ENCODE measurements at regions not wholly inside any gene's neighbourhood (a gene's known extent, or its start where the extent isn't known, plus 50 kb on each side); places are given as distances from the start of the nearest gene placed in this dataset.

DNA sequence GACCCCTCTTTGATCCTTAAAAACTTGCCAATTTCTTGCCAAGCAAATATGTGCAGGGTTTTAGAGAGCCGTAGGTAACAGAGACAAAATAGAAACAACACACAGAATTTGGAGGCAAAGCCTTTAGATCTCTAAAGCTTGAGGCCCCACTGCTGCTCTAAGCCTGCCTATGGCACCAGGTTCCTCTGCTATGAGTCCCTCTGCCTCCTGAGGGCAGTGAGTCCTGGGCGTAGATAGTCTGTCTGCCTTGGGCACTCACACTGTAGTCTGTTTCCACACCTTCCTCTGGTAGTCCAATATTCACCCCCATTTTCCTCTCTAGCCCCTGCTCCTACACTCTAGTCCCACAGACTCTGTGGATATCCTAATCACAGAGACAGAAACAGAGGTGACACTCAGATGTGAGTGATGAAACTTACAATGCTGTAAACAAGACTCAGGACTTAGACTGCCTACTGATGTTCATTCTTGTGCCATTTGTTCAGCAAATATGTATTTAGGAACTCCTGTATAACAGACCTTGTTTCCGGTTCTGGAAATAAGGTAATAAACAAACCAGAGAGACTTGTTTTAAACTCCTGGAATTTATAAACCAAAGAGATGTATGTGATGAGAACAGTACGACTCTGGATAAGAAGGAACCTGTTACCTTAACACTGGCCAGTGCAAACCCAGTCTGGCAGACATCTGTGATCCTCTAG lies 153.3 kb upstream of the PRSS1 start:
- Histone ChIP-seq H3K9me3 (ENCODE audit: control insufficient read depth in 2 of 2, insufficient read depth in 1 of 2, low read depth in 1 of 2, low read length in 1 of 2) (no peaks in the 10 kb centered on the region), H3K4me3 (ENCODE audit: low read depth in 1 of 2, low read length in 2 of 2) (no peak overlapping the region), H3K4me1 (ENCODE audit: control insufficient read depth in 2 of 2, insufficient read depth in 2 of 2, low read length in 1 of 2) (no peaks in the 10 kb centered on the region), H3K36me3 (ENCODE audit: control insufficient read depth in 2 of 2, insufficient read depth in 2 of 2, low read length in 1 of 2) (no peaks in the 10 kb centered on the region), H3K27me3 (ENCODE audit: control insufficient read depth in 1 of 2, insufficient read depth in 2 of 2, low read length in 2 of 2) (no peaks in the 10 kb centered on the region), H3K27ac (ENCODE audit: low read depth in 2 of 2, low read length in 1 of 2) (no peak overlapping the region)
- WGBS, 2 donors, result 63 to 72% methylated on average over 4 of the region's 4 CpGs

- no peaks in the 10 kb centered on the region for H3K36me3 ChIP-seq (ENCODE audit: control insufficient read depth in 2 of 2, insufficient read depth in 2 of 2, low read length in 1 of 2)
- H3K27me3 ChIP-seq (ENCODE audit: control insufficient read depth in 1 of 2, insufficient read depth in 2 of 2, low read length in 2 of 2), result no peaks in the 10 kb centered on the region
- no peak overlapping the region for H3K4me3 ChIP-seq (ENCODE audit: low read depth in 1 of 2, low read length in 2 of 2)
- H3K9me3 ChIP-seq (ENCODE audit: control insufficient read depth in 2 of 2, insufficient read depth in 1 of 2, low read depth in 1 of 2, low read length in 1 of 2), result no peaks in the 10 kb centered on the region
- WGBS, 2 donors, result 40 to 88% methylated on average over 1 of the region's 1 CpG
- no peaks in the 10 kb centered on the region for H3K4me1 ChIP-seq (ENCODE audit: control insufficient read depth in 2 of 2, insufficient read depth in 2 of 2, low read length in 1 of 2)
- no peak overlapping the region for H3K27ac ChIP-seq (ENCODE audit: low read depth in 2 of 2, low read length in 1 of 2)
These were observed 155.2 kb upstream of the PRSS1 start for GRCh38 chr7:142594078-142594477.

DNA sequence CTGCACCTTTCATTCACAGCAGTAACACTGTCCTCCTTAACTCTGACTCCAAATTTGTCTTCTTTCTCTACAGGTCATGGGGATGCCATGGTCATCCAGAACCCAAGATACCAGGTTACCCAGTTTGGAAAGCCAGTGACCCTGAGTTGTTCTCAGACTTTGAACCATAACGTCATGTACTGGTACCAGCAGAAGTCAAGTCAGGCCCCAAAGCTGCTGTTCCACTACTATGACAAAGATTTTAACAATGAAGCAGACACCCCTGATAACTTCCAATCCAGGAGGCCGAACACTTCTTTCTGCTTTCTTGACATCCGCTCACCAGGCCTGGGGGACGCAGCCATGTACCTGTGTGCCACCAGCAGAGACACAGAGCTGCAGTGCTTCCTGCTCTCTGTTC lies 156.2 kb upstream of the PRSS1 start:
- WGBS, 2 donors, result 81 to 92% methylated on average over 4 of the region's 4 CpGs
- no peaks in the 10 kb centered on the region for H3K36me3 ChIP-seq (ENCODE audit: control insufficient read depth in 2 of 2, insufficient read depth in 2 of 2, low read length in 1 of 2)
- H3K9me3 ChIP-seq (ENCODE audit: control insufficient read depth in 2 of 2, insufficient read depth in 1 of 2, low read depth in 1 of 2, low read length in 1 of 2), result no peaks in the 10 kb centered on the region
- no peaks in the 10 kb centered on the region for H3K27me3 ChIP-seq (ENCODE audit: control insufficient read depth in 1 of 2, insufficient read depth in 2 of 2, low read length in 2 of 2)
- no peaks in the 10 kb centered on the region for H3K4me1 ChIP-seq (ENCODE audit: control insufficient read depth in 2 of 2, insufficient read depth in 2 of 2, low read length in 1 of 2)
- H3K4me3 ChIP-seq (ENCODE audit: low read depth in 1 of 2, low read length in 2 of 2), result no peak overlapping the region
- no peak overlapping the region for H3K27ac ChIP-seq (ENCODE audit: low read depth in 2 of 2, low read length in 1 of 2)

GRCh38 chr7:142592664-142593063 lies 156.6 kb upstream of the PRSS1 start:
- no peak overlapping the region for H3K27ac ChIP-seq (ENCODE audit: low read depth in 2 of 2, low read length in 1 of 2)
- 81 to 90% methylated on average over 3 of the region's 3 CpGs for WGBS, 2 donors
- no peaks in the 10 kb centered on the region for H3K9me3 ChIP-seq (ENCODE audit: control insufficient read depth in 2 of 2, insufficient read depth in 1 of 2, low read depth in 1 of 2, low read length in 1 of 2)
- H3K27me3 ChIP-seq (ENCODE audit: control insufficient read depth in 1 of 2, insufficient read depth in 2 of 2, low read length in 2 of 2), result no peaks in the 10 kb centered on the region
- no peaks in the 10 kb centered on the region for H3K4me1 ChIP-seq (ENCODE audit: control insufficient read depth in 2 of 2, insufficient read depth in 2 of 2, low read length in 1 of 2)
- no peak overlapping the region for H3K4me3 ChIP-seq (ENCODE audit: low read depth in 1 of 2, low read length in 2 of 2)
- no peaks in the 10 kb centered on the region for H3K36me3 ChIP-seq (ENCODE audit: control insufficient read depth in 2 of 2, insufficient read depth in 2 of 2, low read length in 1 of 2)

DNA sequence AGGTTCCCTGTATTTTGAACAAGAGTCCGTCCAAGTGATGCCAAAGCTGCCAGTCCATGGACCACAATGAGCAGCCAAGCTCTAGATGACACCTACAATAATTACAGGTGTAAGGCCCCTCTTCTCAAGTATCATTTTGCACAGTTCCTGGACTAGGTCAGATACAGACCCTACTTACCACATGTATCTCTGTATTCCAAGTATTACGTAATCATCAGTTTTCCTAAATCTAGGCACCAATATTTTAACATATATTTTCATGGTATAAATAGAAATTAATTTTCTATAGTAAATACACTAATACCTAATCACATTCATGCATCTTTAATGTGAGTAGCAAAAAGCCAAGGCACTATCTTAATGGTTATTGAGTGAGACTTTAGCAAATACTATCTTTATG lies 157.0 kb upstream of the PRSS1 start:
- Histone ChIP-seq H3K9me3 (ENCODE audit: control insufficient read depth in 2 of 2, insufficient read depth in 1 of 2, low read depth in 1 of 2, low read length in 1 of 2) (no peaks in the 10 kb centered on the region), H3K27ac (ENCODE audit: low read depth in 2 of 2, low read length in 1 of 2) (no peak overlapping the region), H3K36me3 (ENCODE audit: control insufficient read depth in 2 of 2, insufficient read depth in 2 of 2, low read length in 1 of 2) (no peaks in the 10 kb centered on the region), H3K4me3 (ENCODE audit: low read depth in 1 of 2, low read length in 2 of 2) (no peak overlapping the region), H3K27me3 (ENCODE audit: control insufficient read depth in 1 of 2, insufficient read depth in 2 of 2, low read length in 2 of 2) (no peaks in the 10 kb centered on the region), H3K4me1 (ENCODE audit: control insufficient read depth in 2 of 2, insufficient read depth in 2 of 2, low read length in 1 of 2) (no peaks in the 10 kb centered on the region)
- 74 to 94% methylated on average over 2 of the region's 2 CpGs for WGBS, 2 donors

GRCh38 chr7:142590830-142591457 lies 158.3 kb upstream of the PRSS1 start:
- Histone ChIP-seq H3K4me1 (ENCODE audit: control insufficient read depth in 2 of 2, insufficient read depth in 2 of 2, low read length in 1 of 2) (no peaks in the 10 kb centered on the region), H3K27me3 (ENCODE audit: control insufficient read depth in 1 of 2, insufficient read depth in 2 of 2, low read length in 2 of 2) (no peaks in the 10 kb centered on the region), H3K4me3 (ENCODE audit: low read depth in 1 of 2, low read length in 2 of 2) (no peak overlapping the region), H3K36me3 (ENCODE audit: control insufficient read depth in 2 of 2, insufficient read depth in 2 of 2, low read length in 1 of 2) (no peaks in the 10 kb centered on the region), H3K27ac (ENCODE audit: low read depth in 2 of 2, low read length in 1 of 2) (no peak overlapping the region), H3K9me3 (ENCODE audit: control insufficient read depth in 2 of 2, insufficient read depth in 1 of 2, low read depth in 1 of 2, low read length in 1 of 2) (no peaks in the 10 kb centered on the region)
- 51 to 52% methylated on average over 2 of the region's 2 CpGs for WGBS, 2 donors

GRCh38 chr7:142590077-142590476 lies 159.2 kb upstream of the PRSS1 start:
- H3K27me3 ChIP-seq (ENCODE audit: control insufficient read depth in 1 of 2, insufficient read depth in 2 of 2, low read length in 2 of 2), result no peaks in the 10 kb centered on the region
- H3K4me3 ChIP-seq (ENCODE audit: low read depth in 1 of 2, low read length in 2 of 2), result no peak overlapping the region
- H3K4me1 ChIP-seq (ENCODE audit: control insufficient read depth in 2 of 2, insufficient read depth in 2 of 2, low read length in 1 of 2), result no peaks in the 10 kb centered on the region
- 67 to 82% methylated on average over 4 of the region's 4 CpGs for WGBS, 2 donors
- no peak overlapping the region for H3K27ac ChIP-seq (ENCODE audit: low read depth in 2 of 2, low read length in 1 of 2)
- H3K36me3 ChIP-seq (ENCODE audit: control insufficient read depth in 2 of 2, insufficient read depth in 2 of 2, low read length in 1 of 2), result no peaks in the 10 kb centered on the region
- H3K9me3 ChIP-seq (ENCODE audit: control insufficient read depth in 2 of 2, insufficient read depth in 1 of 2, low read depth in 1 of 2, low read length in 1 of 2), result no peaks in the 10 kb centered on the region

DNA sequence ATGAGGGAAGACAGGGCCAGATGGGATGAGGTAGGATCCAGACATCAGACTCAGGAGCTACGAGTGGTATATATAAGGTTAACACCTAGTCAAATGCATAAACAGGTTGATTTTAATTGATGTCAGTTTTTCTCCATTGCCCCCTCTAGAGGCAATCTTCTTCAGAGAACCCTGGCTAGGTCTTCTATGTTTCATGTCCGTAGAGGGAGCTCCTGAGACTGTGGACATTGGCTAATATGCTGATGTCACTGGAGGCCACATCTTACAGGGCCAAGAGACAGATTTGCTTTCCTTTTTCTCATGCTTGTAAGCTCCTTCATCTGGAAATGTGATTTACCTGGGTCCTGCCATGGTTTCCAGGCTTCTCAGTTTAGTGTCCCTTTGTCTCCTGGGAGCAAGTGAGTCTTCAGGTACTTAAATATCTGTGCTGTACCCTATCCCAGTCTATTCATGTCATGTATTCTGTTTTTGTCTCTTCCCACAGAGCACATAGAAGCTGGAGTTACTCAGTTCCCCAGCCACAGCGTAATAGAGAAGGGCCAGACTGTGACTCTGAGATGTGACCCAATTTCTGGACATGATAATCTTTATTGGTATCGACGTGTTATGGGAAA lies 161.6 kb upstream of the PRSS1 start:
- H3K4me1 ChIP-seq (ENCODE audit: control insufficient read depth in 2 of 2, insufficient read depth in 2 of 2, low read length in 1 of 2), result no peaks in the 10 kb centered on the region
- no peaks in the 10 kb centered on the region for H3K36me3 ChIP-seq (ENCODE audit: control insufficient read depth in 2 of 2, insufficient read depth in 2 of 2, low read length in 1 of 2)
- no peak overlapping the region for H3K27ac ChIP-seq (ENCODE audit: low read depth in 2 of 2, low read length in 1 of 2)
- H3K27me3 ChIP-seq (ENCODE audit: control insufficient read depth in 1 of 2, insufficient read depth in 2 of 2, low read length in 2 of 2), result no peaks in the 10 kb centered on the region
- H3K9me3 ChIP-seq (ENCODE audit: control insufficient read depth in 2 of 2, insufficient read depth in 1 of 2, low read depth in 1 of 2, low read length in 1 of 2), result no peaks in the 10 kb centered on the region
- WGBS, 2 donors, result 66 to 70% methylated on average over 5 of the region's 5 CpGs
- no peak overlapping the region for H3K4me3 ChIP-seq (ENCODE audit: low read depth in 1 of 2, low read length in 2 of 2)

DNA sequence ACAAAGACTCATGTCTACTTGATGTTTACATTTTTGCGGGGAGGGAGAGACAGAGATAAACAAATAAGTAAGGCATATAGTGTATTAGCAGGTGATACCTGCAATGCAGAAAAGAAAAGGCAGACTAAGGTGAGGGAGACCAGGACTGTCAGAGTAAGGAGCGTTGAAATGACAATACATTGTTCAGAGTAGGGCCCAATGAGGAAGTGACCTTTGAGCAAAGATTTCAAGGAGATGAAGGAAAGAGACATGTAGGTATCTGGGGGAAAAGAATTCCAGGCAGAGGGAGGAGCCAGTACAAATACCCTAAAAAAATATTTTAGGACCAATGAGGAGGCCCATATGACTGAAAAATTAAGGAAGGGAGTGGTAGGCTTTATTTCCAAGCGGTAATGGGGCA lies 162.7 kb upstream of the PRSS1 start:
- H3K36me3 ChIP-seq (ENCODE audit: control insufficient read depth in 2 of 2, insufficient read depth in 2 of 2, low read length in 1 of 2), result no peaks in the 10 kb centered on the region
- 81 to 86% methylated on average over 3 of the region's 3 CpGs for WGBS, 2 donors
- no peaks in the 10 kb centered on the region for H3K27me3 ChIP-seq (ENCODE audit: control insufficient read depth in 1 of 2, insufficient read depth in 2 of 2, low read length in 2 of 2)
- H3K27ac ChIP-seq (ENCODE audit: low read depth in 2 of 2, low read length in 1 of 2), result no peak overlapping the region
- H3K4me1 ChIP-seq (ENCODE audit: control insufficient read depth in 2 of 2, insufficient read depth in 2 of 2, low read length in 1 of 2), result no peaks in the 10 kb centered on the region
- no peak overlapping the region for H3K4me3 ChIP-seq (ENCODE audit: low read depth in 1 of 2, low read length in 2 of 2)
- H3K9me3 ChIP-seq (ENCODE audit: control insufficient read depth in 2 of 2, insufficient read depth in 1 of 2, low read depth in 1 of 2, low read length in 1 of 2), result no peaks in the 10 kb centered on the region

DNA sequence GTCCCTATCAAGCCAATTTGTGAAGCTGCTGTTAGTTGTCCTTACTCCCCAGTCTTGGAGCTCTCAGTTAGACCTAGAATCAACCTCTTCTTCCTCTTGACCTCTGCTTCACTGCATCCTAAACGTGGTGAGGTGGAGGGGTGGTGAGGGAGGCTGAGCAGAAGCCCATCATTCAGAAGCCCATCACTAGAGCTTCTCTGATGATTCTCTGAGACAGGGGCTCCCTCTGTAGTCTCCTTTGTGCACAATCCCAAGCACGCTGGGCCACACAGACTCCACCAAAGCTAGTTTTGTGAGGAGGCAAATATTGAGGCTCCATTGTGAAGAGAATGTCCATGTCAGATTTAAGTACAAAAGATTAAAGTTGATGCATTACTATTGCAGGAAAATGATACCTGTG lies 163.8 kb upstream of the PRSS1 start:
- no peaks in the 10 kb centered on the region for H3K27me3 ChIP-seq (ENCODE audit: control insufficient read depth in 1 of 2, insufficient read depth in 2 of 2, low read length in 2 of 2)
- WGBS, 2 donors, result 64 to 65% methylated on average over 2 of the region's 2 CpGs
- no peak overlapping the region for H3K27ac ChIP-seq (ENCODE audit: low read depth in 2 of 2, low read length in 1 of 2)
- no peaks in the 10 kb centered on the region for H3K9me3 ChIP-seq (ENCODE audit: control insufficient read depth in 2 of 2, insufficient read depth in 1 of 2, low read depth in 1 of 2, low read length in 1 of 2)
- no peaks in the 10 kb centered on the region for H3K36me3 ChIP-seq (ENCODE audit: control insufficient read depth in 2 of 2, insufficient read depth in 2 of 2, low read length in 1 of 2)
- no peaks in the 10 kb centered on the region for H3K4me1 ChIP-seq (ENCODE audit: control insufficient read depth in 2 of 2, insufficient read depth in 2 of 2, low read length in 1 of 2)
- H3K4me3 ChIP-seq (ENCODE audit: low read depth in 1 of 2, low read length in 2 of 2), result no peak overlapping the region
